HG03103 (cell line): ENCODE measurements at regions not wholly inside any gene's neighbourhood (a gene's known extent, or its start where the extent isn't known, plus 50 kb on each side); places are given as distances from the start of the nearest gene placed in this dataset.
"Not testable (repeated sequence)": the region's sequence is repeated elsewhere in the genome, so short reads cannot be mapped to it uniquely, and the experiment has no call there.

Experiments used
- ATAC-seq: cut with Tn5 transposase; IDR thresholded peaks from one replicate; pipeline ENCODE4 v1.9.1; 2021; ENCODE audit warnings: low read depth; ENCODE audit not compliant: unreplicated experiment

DNA sequence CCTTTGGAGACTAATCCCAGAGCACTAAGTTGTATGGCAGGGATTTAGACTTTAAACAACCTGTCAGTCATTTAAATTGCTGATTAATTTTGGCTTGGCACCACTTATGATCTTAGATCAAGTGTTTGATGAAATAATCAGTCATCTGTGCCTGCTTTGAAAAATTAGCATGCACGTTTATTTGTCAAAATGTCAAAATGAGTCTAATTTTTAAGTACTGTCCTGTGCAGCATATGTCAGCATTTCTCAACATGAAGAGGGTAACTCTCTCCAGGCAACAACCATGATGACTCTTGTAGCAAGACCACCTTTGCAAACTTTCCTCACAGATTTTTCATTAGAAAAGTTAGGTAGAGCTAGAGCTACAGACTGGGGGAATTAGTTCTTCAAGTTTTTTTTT lies 155.7 kb upstream of the GJE1 start:
- ATAC-seq, result no peak

DNA sequence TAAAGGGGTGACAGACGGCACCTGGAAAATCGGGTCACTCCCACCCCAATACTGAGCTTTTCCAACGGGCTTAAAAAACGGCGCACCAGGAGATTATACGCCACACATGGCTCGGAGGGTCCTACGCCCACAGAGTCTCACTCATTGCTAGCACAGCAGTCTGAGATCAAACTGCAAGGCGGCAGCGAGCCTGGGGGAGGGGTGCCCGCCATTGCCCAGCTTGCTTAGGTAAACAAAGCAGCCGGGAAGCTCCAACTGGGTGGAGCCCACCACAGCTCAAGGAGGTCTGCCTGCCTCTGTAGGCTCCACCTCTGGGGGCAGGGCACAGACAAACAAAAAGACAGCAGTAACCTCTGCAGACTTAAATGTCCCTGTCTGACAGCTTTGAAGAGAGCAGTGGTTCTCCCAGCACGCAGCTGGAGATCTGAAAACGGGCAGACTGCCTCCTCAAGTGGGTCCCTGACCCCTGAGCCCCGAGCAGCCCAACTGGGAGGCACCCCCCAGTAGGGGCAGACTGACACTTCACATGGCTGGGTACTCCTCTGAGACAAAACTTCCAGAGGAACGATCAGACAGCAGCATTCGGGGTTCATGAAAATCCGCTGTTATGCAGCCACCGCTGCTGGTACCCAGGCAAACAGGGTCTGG lies 162.8 kb upstream of the GJE1 start:
- ATAC-seq, result not testable (repeated sequence)

DNA sequence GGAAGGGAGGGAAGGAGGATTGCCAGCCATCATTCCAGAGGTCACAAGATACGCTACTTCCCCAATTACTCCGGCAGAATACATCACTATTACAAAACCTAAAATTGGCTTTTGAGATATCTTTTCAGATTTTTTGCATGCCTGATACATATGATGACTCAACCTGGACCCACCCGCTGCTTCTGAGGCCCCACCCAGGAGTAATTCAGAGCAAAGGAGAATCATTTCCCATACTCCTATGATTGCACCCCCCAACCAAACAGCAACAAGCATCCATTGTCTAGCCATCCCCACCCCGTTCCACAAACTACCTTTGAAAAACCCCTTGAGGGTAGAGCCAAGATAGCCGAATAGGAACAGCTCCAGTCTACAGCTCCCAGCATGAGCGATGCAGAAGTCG lies 163.5 kb upstream of the GJE1 start:
- no peak for ATAC-seq

DNA sequence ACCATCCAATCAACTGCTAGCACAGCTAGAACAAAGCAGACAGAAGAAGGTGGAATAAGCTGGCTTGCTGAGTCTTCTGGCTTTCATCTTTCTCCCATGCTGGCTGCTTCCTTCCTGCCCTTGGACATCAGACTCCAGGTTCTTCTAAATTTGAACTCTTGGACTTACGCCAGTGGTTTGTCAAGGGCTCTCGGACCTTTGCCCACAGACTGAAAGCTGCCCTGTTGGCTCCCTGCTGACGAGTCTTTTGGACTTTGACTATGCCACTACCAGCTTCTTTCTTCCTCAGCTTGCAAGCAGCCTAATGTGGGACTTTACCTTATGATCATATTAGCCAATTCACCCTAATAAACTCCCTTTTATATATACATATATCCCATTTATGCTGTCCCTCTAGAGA lies 164.1 kb upstream of the GJE1 start:
- ATAC-seq, result no peak

DNA sequence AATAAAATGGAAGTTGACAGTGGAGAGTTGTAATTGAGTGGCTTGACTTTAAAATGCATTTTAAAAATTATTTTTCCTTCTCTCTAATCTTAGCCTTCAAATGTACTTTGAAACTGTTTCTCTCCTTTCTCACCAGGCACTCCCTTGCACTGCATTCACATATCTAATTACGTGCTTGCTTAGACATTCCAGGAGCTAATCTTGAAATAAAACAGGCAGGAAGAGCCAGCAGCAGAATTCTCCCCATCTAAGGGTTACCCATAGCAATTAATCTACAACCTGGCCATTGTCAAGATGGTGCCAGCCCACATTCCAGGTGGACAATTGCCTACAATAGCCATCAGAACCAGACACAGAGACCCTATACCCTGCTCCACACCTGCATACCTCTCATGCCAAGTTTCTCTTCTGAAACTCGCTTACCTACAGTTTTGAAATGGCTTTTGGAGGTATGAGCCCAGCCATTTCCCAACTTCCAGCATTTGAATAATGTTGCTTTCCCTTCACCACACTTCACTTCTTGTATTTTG lies 167.6 kb upstream of the GJE1 start:
- ATAC-seq, result no peak

DNA sequence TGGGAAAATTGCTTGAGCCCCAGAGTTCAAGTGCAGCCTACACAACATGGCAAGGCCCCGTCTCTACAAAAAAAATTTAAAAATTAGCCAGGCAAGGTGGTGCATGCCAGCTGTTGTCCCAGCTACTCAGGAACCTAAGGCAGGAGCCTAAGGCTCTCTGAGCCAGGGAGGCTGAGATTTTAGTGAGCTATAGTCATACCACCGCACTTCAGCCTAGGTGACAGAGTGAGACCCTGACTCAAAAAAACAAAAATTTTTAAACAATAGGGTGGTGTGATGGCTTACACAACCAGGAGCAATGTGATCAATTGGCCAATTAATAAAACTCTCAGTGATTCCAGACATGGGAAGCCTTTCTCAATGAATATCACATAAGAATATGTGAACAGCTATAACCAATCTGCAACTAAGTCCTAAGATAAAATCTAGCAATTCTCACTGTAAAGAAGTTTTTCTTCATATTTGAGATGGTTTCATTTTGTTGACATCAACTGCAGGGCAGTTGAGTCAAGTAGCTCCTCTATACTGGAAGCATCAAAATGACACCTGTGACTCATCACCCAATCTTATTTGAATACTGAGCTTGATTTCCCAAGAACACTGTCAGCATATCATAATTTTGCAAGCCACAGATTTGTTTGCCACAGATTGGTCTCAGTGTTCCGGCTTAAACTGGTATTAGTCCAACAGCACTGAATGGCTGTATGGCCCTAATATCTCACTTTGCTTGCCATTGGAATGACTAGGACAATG lies 169.0 kb upstream of the GJE1 start:
- no peak for ATAC-seq

DNA sequence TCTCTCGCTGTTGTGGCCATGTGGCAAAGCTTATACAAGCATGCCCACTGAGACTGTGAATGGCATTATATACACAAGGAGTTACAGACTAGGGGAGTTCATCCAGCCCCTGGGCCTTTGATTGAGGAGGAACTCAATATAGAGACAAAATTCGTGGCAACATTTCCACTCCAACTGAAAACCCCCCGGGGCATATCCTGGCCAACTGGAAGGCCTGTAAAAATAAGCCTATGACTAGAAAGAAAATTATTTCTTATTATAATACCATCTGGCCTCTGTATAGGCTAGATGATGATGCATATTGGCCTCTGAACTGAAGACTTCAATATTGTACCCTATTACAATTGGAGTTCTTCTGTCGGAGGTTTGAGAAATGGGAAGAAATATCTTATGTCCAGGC lies 175.5 kb upstream of the GJE1 start:
- no peak for ATAC-seq

DNA sequence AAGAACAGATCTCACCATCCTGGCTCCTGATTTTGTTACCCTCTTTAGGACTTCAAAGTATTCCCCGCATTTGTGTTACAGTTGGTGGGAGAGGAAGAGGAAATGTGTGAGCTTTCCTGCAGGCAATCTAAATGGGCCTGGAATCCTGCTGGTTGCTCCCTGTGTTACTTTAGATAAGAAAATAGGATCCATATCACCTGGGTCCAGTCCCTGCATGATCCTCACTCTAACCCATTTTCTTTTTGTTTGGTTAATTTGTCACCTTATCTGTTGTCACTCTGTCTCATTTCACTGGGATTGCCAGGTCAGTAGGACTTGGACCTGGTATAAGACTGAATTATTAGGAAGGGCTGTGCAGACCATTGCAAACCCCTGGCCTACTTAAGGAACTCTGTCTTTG lies 175.9 kb upstream of the GJE1 start:
- ATAC-seq, result no peak

DNA sequence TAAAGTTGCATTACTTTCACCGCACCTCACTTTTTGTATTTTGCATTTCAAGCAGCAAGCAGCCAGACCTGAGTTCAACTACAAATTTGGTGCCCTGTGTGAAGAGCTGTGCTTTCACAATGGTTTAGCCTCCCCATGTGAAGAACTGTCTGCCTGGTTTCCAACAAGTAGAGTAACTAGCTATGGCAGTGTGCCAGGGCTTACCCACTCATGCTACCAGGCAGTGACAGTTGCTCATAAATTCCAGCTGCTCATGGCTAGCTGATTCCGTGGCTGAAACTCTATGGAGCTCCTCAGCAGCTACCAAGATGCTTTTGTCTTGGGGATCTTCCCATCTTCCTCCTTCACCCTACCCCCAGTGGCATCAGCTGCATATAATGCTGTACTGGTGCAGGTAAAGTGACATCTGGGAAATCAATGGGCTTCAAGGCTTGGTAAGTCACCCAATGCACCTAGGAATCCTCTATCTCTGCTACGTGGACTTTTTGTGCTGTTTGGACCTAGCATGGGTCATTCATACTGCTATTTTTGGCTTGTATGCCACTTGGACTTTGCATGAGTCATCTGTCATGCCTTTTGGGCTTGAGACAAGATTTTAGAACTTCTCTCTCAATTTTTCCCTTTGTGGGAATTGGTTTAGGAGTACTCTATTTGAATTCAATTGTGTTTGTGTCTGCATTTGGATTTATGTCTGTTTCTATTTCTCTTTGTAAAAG lies 176.5 kb upstream of the GJE1 start:
- no peak for ATAC-seq

DNA sequence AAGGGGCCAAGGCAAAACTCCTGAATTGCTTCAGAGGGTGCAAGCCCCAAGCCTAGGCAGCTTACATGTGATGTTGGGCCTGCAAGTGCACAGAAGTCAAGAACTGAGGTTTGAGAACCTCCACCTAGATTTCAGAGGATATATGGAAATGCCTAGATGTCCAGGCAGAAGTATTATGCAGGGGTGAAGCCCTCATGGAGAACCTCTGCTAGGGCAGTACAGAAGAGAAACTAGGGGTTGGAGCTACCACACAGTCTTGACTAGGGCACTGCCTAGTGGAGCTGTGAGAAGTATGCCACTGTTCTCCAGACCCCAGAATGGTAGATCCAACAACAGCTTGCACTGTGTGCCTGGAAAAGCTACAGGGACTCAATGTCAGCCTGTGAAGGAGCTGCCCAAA lies 179.7 kb upstream of the GJE1 start:
- no peak for ATAC-seq

DNA sequence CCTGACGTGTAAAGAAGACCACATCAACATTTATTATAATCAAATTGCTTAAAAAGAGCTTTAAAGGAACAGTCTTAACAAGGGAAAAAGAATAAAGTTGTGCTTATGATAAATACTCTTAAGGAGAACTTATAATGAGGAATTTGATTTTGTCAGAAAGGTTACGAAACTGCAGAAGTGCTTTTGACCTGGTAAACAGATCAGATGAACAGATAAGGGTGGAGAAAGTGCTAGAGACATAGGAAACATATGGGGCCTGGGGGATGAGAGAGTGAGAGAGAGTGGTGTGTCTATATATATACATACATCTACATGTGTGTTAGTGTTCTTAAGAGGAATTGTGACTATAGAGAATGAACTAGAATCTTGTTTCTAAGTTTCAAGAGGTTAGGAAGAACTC lies 186.2 kb upstream of the GJE1 start:
- no peak for ATAC-seq

DNA sequence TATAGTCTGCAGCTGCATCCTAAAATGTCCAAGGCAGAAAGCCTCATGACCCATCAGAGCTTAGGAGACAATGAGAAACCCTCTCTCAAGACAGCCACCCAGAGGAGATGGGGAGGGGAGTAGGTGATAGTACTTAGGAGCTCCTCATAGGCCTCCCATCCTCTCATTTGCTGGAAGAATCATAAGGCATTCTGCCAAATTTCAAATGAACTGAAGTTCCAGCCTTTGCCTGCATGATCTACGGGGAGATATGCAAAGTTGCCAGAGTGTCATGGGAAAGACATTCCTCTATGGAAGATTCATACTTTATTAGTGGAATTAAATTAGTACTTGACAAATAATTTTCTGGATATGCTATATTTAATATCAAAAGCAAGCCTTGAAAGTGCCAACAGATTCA lies 194.1 kb upstream of the GJE1 start:
- no peak for ATAC-seq

DNA sequence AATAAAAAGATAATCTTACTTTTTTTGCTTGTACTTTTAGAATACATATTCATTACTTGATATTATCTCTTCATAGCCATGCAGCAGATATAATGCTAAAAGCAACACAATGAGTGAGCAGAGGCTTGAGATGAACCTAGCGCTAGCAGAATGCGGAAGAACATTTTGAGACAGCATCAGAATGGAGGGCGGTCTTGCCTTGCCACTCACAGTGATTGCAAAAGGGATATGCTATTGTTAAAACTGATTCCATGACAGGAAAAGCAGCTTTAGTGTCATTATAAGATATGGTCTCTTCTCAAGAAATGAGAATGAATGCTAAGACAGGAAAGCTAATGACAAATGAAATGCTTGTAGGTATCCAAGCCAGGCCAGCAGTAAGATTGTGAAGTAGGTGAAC lies 200.0 kb upstream of the GJE1 start:
- ATAC-seq, result no peak

DNA sequence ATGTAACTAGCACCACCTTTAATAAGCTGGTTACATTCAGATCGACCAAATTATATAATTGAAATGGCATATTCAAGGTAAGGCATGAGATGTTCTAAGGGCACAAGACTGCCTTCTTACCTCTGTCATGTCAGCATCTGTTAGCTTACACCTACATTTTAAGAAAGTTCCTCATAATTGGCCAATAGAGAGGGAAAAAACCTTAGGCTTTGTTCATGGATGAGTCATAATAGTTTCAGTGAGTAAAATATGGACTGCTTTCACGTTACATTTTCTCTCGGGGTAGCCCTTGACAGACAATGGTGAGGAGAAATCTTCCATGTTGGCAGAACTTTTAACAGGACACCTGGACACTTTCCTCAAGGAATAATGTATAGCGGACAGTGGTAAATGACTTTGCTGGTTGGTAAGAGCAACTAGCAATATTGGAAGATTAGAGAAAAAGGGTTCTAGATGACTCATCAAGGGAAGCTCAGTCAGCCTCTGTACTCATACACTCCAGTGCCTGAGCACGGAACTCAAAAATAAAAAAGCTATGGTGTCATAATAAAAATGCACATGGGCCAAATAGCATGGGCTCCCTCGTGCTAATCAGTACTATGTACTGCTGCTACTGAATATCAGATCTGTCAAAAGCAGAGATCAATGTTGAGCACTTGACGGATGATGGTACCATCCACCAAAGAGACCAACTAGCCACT lies 206.4 kb upstream of the GJE1 start:
- peak; percentile 61 for ATAC-seq

DNA sequence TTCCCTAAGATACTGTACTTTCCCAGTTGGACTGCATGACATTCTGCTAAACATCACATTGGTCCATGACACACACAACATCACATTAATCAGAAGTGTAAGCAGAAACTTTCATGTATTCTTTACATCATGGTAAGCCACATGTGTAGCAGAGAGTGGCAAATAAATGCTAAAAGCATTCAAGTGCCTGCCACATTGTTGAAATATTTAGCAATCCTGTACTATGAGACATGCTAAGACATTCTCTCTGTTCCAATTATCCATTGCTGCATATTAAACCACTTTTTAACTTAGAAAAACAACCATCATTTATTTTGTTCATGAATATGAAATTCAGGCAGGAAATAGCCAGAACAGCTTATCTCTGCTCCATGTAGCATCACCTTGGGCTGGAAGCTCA lies 207.7 kb upstream of the GJE1 start:
- ATAC-seq, result no peak

DNA sequence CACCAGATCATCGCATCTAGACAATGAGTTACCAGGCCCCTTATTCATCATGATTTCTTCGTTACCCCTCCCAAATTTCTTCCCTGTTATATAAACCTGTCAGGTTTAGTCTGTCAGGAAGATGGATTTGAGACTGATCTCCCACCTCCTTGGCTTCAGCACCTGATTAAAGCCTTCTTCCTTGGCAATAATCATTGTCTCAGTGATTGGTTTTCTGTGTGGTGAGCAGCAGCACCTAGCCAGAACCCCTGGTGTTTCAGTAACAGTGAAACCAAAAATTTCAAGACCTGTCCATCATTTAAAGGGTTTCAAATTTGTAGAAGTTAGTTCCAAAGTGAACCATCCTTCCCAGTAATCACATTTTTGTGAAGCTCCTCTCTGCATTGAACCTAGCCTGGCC lies 209.8 kb upstream of the GJE1 start:
- ATAC-seq, result no peak

DNA sequence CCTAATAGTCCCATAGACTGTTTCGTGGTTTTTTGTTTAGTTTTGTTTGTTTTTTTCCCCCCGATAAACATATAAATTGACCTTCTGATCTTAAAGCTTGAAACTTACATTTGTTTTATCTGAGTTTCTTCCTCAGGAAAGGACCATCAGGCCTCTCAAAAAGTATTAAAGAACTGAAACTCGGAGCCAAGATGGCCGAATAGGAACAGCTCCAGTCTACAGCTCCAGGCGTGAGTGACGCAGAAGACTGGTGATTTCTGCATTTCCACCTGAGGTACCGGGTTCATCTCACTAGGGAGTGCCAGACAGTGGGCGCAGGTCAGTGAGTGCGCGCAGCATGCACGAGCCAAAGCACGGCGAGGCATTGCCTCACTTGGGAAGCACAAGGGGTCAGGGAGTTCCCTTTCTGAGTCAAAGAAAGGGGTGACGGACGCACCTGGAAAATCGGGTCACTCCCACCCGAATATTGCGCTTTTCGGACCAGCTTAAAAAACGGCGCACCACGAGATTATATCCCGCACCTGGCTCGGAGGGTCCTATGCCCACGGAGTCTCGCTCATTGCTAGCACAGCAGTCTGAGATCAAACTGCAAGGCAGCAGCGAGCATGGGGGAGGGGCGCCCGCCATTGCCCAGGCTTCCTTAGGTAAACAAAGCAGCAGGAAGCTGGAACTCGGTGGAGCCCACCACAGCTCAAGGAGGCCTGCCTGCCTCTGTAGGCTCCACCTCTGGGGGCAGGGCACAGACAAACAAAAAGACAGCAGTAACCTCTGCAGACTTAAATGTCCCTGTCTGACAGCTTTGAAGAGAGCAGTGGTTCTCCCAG lies 215.8 kb upstream of the GJE1 start:
- ATAC-seq, result not testable (repeated sequence)

DNA sequence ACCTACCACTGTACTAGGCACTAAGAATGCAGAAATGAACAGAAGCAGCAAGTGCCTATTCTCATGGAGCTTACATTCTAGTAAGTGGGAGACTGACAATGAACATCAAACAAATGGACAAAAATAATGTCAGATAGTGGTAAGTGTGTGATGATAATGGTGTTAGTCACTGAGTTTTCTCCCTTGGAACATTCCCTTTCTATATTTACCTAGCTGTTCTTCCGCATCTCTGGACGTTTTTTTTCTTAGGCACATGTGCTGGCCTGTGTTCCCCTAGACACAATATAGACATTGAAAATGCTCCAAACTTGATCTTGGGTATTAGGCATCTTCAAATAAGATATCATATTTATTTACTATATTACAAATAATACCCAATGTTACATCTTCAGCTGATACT lies 218.1 kb upstream of the GJE1 start:
- no peak for ATAC-seq

DNA sequence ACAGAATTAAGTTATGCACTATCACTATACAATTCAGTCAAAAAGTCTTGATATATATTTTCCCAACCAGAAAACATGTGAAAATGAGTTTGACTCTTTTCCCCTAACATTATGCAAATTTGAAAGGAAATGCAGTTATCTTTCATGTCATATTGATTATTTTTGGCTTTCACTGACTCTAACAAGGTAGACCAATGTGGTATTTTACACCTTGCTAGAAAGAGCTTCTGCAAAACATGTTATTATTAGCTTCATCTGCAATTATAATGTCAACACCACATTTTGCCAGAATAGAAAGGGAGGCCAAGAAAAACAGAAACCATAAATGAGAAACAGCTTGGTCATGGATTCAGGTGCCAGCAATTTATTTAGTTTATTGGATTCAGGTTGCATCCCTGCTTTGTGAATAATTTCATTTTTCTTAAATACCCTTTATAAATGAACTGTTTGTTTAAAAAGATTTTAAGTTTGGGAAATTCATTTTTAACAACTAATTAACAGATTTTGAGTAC lies 226.1 kb upstream of the GJE1 start:
- no peak for ATAC-seq

DNA sequence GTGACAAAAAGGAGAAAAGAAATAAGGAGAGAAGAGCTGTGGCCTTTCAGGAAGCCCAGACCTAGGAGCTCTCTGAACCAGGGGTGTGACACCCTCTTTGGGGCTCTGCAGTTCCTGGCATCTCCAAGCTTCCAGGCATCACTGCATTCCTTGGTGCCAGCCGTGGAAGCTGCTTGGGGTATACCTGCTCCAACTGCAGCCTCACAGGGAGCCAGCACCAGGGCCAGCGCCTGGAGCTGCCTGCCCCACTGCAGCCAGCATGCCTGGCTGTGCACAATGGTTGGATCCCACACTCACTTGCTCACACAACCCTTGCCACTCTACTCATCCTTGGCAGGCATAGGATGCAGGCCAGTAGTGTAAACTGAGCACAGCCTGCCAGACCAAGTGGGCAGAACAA lies 242.1 kb upstream of the GJE1 start:
- no peak for ATAC-seq
